ENCODE measurements at regions not wholly inside any gene's neighbourhood (a gene's known extent, or its start where the extent isn't known, plus 50 kb on each side); places are given as distances from the start of the nearest gene placed in this dataset.
"Not testable (repeated sequence)": the region's sequence is repeated elsewhere in the genome, so short reads cannot be mapped to it uniquely, and the experiment has no call there.

- no peak for DNase-seq (ENCODE audit: low read depth)
- TF ChIP-seq CTCF (IDR thresholded peaks at IDR 0.05; ENCODE audit: low read depth, low read length, missing control alignments), result no peak
- in situ Hi-C loops (cut with HindIII; ENCODE audit: low sequenced_read_pairs), result no loop called here
- H3K4me3 ChIP-seq (ENCODE audit: low read depth, low read length), result no peak overlapping the region
Measured at GRCh38 chr5:98530224-98530623, 243.2 kb upstream of the RGMB start.

GRCh38 chr5:98535901-98536300 lies 237.6 kb upstream of the RGMB start:
- in situ Hi-C loops (cut with HindIII; ENCODE audit: low sequenced_read_pairs), result no loop called here
- no peak overlapping the region for H3K4me3 ChIP-seq (ENCODE audit: low read depth, low read length)
- DNase-seq (ENCODE audit: low read depth), result no peak
- TF ChIP-seq CTCF (IDR thresholded peaks at IDR 0.05; ENCODE audit: low read depth, low read length, missing control alignments), result no peak

GRCh38 chr5:98540056-98540455 lies 233.4 kb upstream of the RGMB start:
- no peak overlapping the region for H3K4me3 ChIP-seq (ENCODE audit: low read depth, low read length)
- TF ChIP-seq CTCF (IDR thresholded peaks at IDR 0.05; ENCODE audit: low read depth, low read length, missing control alignments), result no peak
- no peak for DNase-seq (ENCODE audit: low read depth)
- in situ Hi-C loops (cut with HindIII; ENCODE audit: low sequenced_read_pairs), result no loop called here

GRCh38 chr5:98541641-98542040 lies 231.8 kb upstream of the RGMB start:
- no peak for DNase-seq (ENCODE audit: low read depth)
- no peak for TF ChIP-seq CTCF (IDR thresholded peaks at IDR 0.05; ENCODE audit: low read depth, low read length, missing control alignments)
- no peak overlapping the region for H3K4me3 ChIP-seq (ENCODE audit: low read depth, low read length)
- in situ Hi-C loops (cut with HindIII; ENCODE audit: low sequenced_read_pairs), result no loop called here

GRCh38 chr5:98543490-98543889 lies 230.0 kb upstream of the RGMB start:
- no peak for DNase-seq (ENCODE audit: low read depth)
- TF ChIP-seq CTCF (IDR thresholded peaks at IDR 0.05; ENCODE audit: low read depth, low read length, missing control alignments), result no peak
- in situ Hi-C loops (cut with HindIII; ENCODE audit: low sequenced_read_pairs), result no loop called here
- no peak overlapping the region for H3K4me3 ChIP-seq (ENCODE audit: low read depth, low read length)

GRCh38 chr5:98546924-98547323 lies 226.5 kb upstream of the RGMB start:
- in situ Hi-C loops (cut with HindIII; ENCODE audit: low sequenced_read_pairs); H3K4me3 ChIP-seq (ENCODE audit: low read depth, low read length): not testable (repeated sequence)

GRCh38 chr5:98556712-98557111 lies 216.8 kb upstream of the RGMB start:
- in situ Hi-C loops (cut with HindIII; ENCODE audit: low sequenced_read_pairs), result no loop called here
- H3K4me3 ChIP-seq (ENCODE audit: low read depth, low read length), result no peak overlapping the region
- no peak for DNase-seq (ENCODE audit: low read depth)
- no peak for TF ChIP-seq CTCF (IDR thresholded peaks at IDR 0.05; ENCODE audit: low read depth, low read length, missing control alignments)

More at GRCh38 chr5:98546924-98547323, 226.5 kb upstream of the RGMB start:
- DNase-seq (ENCODE audit: low read depth), result not testable (repeated sequence)

Measured in astrocyte of the cerebellum (primary cell).